ENCODE measurements at regions not wholly inside any gene's neighbourhood (a gene's known extent, or its start where the extent isn't known, plus 50 kb on each side); places are given as distances from the start of the nearest gene placed in this dataset.

DNA sequence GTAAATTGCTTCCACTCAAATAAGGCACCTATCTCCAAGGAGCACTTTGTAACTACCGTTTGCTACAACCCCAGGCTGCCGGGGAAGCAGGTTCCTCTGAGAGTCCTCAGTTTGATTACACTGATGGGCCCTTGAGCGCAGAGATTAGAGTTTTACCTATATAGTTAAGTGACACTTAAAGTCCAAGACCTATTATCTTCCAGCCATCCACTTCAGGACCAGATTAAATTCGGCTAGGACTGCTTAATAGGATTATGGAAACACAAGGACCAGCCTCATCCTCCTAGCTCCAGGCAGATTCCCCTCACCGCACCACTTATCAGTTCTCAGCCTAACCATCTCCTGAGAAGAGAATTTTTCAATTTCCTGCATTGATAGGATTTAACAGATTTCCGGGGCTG, 64.7 kb upstream of the TIAM2 start:
- Histone ChIP-seq H3K27ac (no peak overlapping the region), H3K36me3 (no peaks in the 10 kb centered on the region), H3K9me3 (no peaks in the 10 kb centered on the region), H3K27me3 (no peaks in the 10 kb centered on the region), H3K4me1 (ENCODE audit: insufficient read depth) (no peaks in the 10 kb centered on the region), H3K4me3 (no peak overlapping the region)
- WGBS, 3 donors: 95 to 97% (median 95%) methylated on average over 6 of the region's 6 CpGs
- DNase-seq: no peak
- TF ChIP-seq, protein P1, sequence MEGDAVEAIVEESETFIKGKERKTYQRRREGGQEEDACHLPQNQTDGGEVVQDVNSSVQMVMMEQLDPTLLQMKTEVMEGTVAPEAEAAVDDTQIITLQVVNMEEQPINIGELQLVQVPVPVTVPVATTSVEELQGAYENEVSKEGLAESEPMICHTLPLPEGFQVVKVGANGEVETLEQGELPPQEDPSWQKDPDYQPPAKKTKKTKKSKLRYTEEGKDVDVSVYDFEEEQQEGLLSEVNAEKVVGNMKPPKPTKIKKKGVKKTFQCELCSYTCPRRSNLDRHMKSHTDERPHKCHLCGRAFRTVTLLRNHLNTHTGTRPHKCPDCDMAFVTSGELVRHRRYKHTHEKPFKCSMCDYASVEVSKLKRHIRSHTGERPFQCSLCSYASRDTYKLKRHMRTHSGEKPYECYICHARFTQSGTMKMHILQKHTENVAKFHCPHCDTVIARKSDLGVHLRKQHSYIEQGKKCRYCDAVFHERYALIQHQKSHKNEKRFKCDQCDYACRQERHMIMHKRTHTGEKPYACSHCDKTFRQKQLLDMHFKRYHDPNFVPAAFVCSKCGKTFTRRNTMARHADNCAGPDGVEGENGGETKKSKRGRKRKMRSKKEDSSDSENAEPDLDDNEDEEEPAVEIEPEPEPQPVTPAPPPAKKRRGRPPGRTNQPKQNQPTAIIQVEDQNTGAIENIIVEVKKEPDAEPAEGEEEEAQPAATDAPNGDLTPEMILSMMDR (IDR thresholded peaks at IDR 0.05): no peak
- TF ChIP-seq POLR2A (IDR thresholded peaks at IDR 0.05) (no peak), EP300 (IDR thresholded peaks at IDR 0.05) (no peak)
- intact Hi-C loops (cut with DNase I): no loop called here

DNA sequence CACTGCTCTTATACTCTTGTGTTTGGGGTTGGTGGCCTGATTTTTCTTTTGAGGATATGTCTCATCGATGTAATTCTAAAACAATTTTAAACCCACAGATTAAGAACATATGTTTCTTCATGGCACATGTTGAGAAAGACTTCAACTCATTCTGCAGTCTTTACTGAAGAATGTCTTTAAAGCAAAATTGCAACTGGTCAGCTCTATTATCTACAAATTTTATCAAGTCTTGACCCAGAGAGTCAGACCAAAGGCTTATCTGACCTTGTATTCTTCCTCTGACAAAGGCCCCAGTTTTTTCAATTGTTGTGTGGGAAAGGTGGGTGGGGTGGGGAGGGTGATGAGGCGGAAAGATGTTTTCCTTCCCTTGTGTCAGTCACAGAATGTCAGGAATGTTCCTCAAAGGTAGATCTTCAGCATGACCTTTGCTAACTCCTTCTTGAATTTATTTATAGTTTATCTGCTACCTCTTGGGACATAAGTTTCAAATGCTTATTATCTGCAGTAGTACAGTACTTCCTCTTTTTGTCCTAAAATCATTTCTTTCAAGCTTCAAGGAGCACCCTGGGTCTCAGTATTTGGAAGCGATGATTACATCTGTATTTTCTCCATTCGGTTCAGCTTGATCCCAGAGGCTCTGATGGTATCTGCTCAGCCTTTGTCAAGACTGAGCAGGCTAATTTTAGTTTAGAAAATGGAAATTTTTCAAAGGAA, 63.2 kb upstream of the TIAM2 start:
- WGBS, 3 donors: 78 to 87% (median 81%) methylated on average over 4 of the region's 4 CpGs

DNA sequence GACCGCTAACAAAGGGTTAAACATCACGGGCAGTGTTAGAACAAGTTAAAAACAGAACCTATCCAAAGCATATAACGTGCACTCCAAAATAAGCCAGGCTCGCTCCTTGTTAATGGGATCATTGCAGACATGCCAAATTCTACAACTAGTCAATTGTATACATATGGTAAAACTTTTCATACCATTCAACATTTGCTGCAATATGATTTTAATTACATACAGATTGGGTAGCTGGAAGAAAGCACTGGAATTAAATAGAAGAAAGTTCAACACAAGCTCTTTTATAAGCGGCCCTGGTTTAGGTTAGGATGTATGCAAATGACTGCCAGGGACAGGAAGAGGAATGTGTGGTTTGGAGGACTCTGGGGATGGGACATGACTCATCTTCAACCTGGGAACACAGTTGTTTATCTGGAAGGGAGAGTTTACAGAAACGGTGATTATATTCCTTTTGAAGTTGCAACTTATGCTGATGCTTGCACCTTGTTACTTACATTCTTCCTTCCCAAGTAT, 62.5 kb upstream of the TIAM2 start:
- DNase-seq: no peak
- Histone ChIP-seq H3K27me3 (no peaks in the 10 kb centered on the region), H3K36me3 (no peaks in the 10 kb centered on the region), H3K27ac (no peak overlapping the region), H3K9me3 (no peaks in the 10 kb centered on the region), H3K4me1 (ENCODE audit: insufficient read depth) (no peaks in the 10 kb centered on the region), H3K4me3 (no peak overlapping the region)
- intact Hi-C loops (cut with DNase I): no loop called here
- WGBS, 3 donors: 60 to 64% (median 61%) methylated on average over 6 of the region's 6 CpGs
- TF ChIP-seq, protein P1 (IDR thresholded peaks at IDR 0.05): no peak
- no peak for TF ChIP-seq EP300 (IDR thresholded peaks at IDR 0.05)
- TF ChIP-seq POLR2A (IDR thresholded peaks at IDR 0.05): no peak

More for the DNA sequence above, 63.2 kb upstream of the TIAM2 start:
- no peaks in the 10 kb centered on the region for H3K36me3 ChIP-seq
- no peak for DNase-seq
- TF ChIP-seq EP300 (IDR thresholded peaks at IDR 0.05): no peak
- TF ChIP-seq, protein P1 (IDR thresholded peaks at IDR 0.05): no peak
- TF ChIP-seq POLR2A (IDR thresholded peaks at IDR 0.05): no peak
- H3K27me3 ChIP-seq: no peaks in the 10 kb centered on the region
- H3K27ac ChIP-seq: no peak overlapping the region
- no peaks in the 10 kb centered on the region for H3K4me1 ChIP-seq (ENCODE audit: insufficient read depth)
- H3K9me3 ChIP-seq: no peaks in the 10 kb centered on the region
- H3K4me3 ChIP-seq: no peak overlapping the region
- intact Hi-C loops (cut with DNase I): no loop called here

GRCh38 chr6:154933181-154933827, 61.8 kb upstream of the TIAM2 start:
- no peaks in the 10 kb centered on the region for H3K36me3 ChIP-seq
- H3K27ac ChIP-seq: no peak overlapping the region
- no peaks in the 10 kb centered on the region for H3K4me1 ChIP-seq (ENCODE audit: insufficient read depth)
- no peak for DNase-seq
- H3K27me3 ChIP-seq: no peaks in the 10 kb centered on the region
- no peaks in the 10 kb centered on the region for H3K9me3 ChIP-seq
- 76 to 80% (median 78%) methylated on average over 10 of the region's 10 CpGs for whole genome bisulfite sequencing, 3 donors
- TF ChIP-seq EP300 (IDR thresholded peaks at IDR 0.05) (no peak), POLR2A (IDR thresholded peaks at IDR 0.05) (no peak)
- TF ChIP-seq, protein P1 (IDR thresholded peaks at IDR 0.05): no peak
- no peak overlapping the region for H3K4me3 ChIP-seq
- intact Hi-C loops (cut with DNase I): no loop called here

Measured in ovary (tissue), 7 donors.